WTC11 (cell line): ENCODE measurements at regions not wholly inside any gene's neighbourhood (a gene's known extent, or its start where the extent isn't known, plus 50 kb on each side); places are given as distances from the start of the nearest gene placed in this dataset.

Experiments used
- ATAC-seq: fragments of 200-7000 bp; cut with Tn5 transposase; 2 replicates; pipeline ENCODE4 v1.10.0; 2021; ENCODE audit warnings: mild to moderate bottlenecking, moderate library complexity
- CTCF ChIA-PET: fragments of 300-600 bp; sonication (Branson Sonifier 250); formaldehyde crosslinking; loops from one replicate; lab custom pipeline; 2021; ENCODE audit warnings: antibody characterized with exemption; lab: Charles Lee
- POLR2A ChIA-PET: fragments of 350-600 bp; sonication (Branson Sonifier 250); formaldehyde crosslinking; loops from one replicate; lab custom pipeline; 2021; ENCODE audit warnings: antibody characterized with exemption; lab: Charles Lee
- DNase-seq: peaks from one replicate; pipeline ENCODE4 v3.0.0; 2021; ENCODE audit warnings: low spot score
- H3K27ac Mint-ChIP-seq: 2 replicates; pipeline ENCODE4 v1.8.0; 2021; ENCODE audit warnings: mixed read lengths
- H3K27me3 Mint-ChIP-seq: 2 replicates; pipeline ENCODE4 v1.8.0; 2021; ENCODE audit warnings: low read depth, mild to moderate bottlenecking, moderate library complexity, mixed read lengths
- H3K36me3 Mint-ChIP-seq: 2 replicates; pipeline ENCODE4 v1.8.0; 2021; ENCODE audit warnings: mixed read lengths
- H3K4me1 Mint-ChIP-seq: 2 replicates; pipeline ENCODE4 v1.8.0; 2022; ENCODE audit warnings: mixed read lengths
- H3K4me3 Mint-ChIP-seq: 2 replicates; pipeline ENCODE4 v1.8.0; 2021; ENCODE audit warnings: mild to moderate bottlenecking, moderate library complexity, mixed read lengths
- H3K9me3 Mint-ChIP-seq: 2 replicates; pipeline ENCODE4 v1.8.0; 2021; ENCODE audit warnings: mixed read lengths
- FOXK1 ChIP-seq: sonication (generic); formaldehyde crosslinking; IDR thresholded peaks from 2 replicates; pipeline ENCODE4 v1.8.0; 2022; ENCODE audit warnings: mild to moderate bottlenecking, moderate library complexity, missing genetic modification reagents
- GRHL2 ChIP-seq: fragments of 250-450 bp; sonication (Bioruptor Pico); IDR thresholded peaks from 2 replicates; pipeline ENCODE4 v1.8.0; 2022; ENCODE audit warnings: mild to moderate bottlenecking, moderate library complexity; ENCODE audit not compliant: insufficient replicate concordance, severe bottlenecking
- MLX ChIP-seq: sonication (generic); formaldehyde crosslinking; IDR thresholded peaks from 2 replicates; pipeline ENCODE4 v1.8.1; 2023; ENCODE audit warnings: mild to moderate bottlenecking, missing genetic modification reagents, moderate library complexity
- NR1H2 ChIP-seq: sonication (generic); formaldehyde crosslinking; IDR thresholded peaks from 2 replicates; pipeline ENCODE4 v1.9.0; 2021; ENCODE audit warnings: mild to moderate bottlenecking, moderate library complexity, missing genetic modification reagents
- SMAD4 ChIP-seq: sonication (generic); formaldehyde crosslinking; IDR thresholded peaks from 2 replicates; pipeline ENCODE4 v1.8.0; 2022; ENCODE audit warnings: mild to moderate bottlenecking, missing genetic modification reagents
- STAT6 ChIP-seq: sonication (generic); formaldehyde crosslinking; conservative IDR thresholded peaks from 2 replicates; pipeline ENCODE4 v1.8.1; 2023; ENCODE audit warnings: mild to moderate bottlenecking, low read depth, missing genetic modification reagents, moderate library complexity
- ZNF416 ChIP-seq: fragments of 250-450 bp; sonication (Bioruptor Pico); IDR thresholded peaks from 2 replicates; pipeline ENCODE4 v1.9.0; 2021; ENCODE audit warnings: mild to moderate bottlenecking, inconsistent platforms
- ZNF532 ChIP-seq: fragments of 250-450 bp; sonication (Bioruptor Pico); IDR thresholded peaks from 2 replicates; pipeline ENCODE4 v1.9.0; 2021; ENCODE audit warnings: mild to moderate bottlenecking, borderline replicate concordance
- TF ChIP-seq, protein P1 (sequence below): fragments of 250-450 bp; sonication (Bioruptor Pico); IDR thresholded peaks from 2 replicates; pipeline ENCODE4 v1.9.0; 2021; ENCODE audit warnings: mild to moderate bottlenecking
- TF ChIP-seq, protein P2 (sequence below): sonication (generic); formaldehyde crosslinking; IDR thresholded peaks from 2 replicates; pipeline ENCODE4 v1.8.1; 2022; ENCODE audit warnings: missing genetic modification reagents, borderline replicate concordance
- TF ChIP-seq, protein P3 (sequence below): sonication (generic); formaldehyde crosslinking; IDR thresholded peaks from 2 replicates; pipeline ENCODE4 v1.8.0; 2023; ENCODE audit warnings: mild to moderate bottlenecking, missing genetic modification reagents
- TF ChIP-seq, protein P4 (sequence below): fragments of 250-450 bp; sonication (Bioruptor Pico); IDR thresholded peaks from 2 replicates; pipeline ENCODE4 v2.1.2; 2022; ENCODE audit warnings: mild to moderate bottlenecking, moderate library complexity

- peaks cover 55% of the 10 kb centered on the region for H3K9me3 Mint-ChIP-seq
- H3K27me3 Mint-ChIP-seq: peaks cover under 1% of the 10 kb centered on the region; the same call in 1 of the 2 replicates
- TF ChIP-seq, protein P1, sequence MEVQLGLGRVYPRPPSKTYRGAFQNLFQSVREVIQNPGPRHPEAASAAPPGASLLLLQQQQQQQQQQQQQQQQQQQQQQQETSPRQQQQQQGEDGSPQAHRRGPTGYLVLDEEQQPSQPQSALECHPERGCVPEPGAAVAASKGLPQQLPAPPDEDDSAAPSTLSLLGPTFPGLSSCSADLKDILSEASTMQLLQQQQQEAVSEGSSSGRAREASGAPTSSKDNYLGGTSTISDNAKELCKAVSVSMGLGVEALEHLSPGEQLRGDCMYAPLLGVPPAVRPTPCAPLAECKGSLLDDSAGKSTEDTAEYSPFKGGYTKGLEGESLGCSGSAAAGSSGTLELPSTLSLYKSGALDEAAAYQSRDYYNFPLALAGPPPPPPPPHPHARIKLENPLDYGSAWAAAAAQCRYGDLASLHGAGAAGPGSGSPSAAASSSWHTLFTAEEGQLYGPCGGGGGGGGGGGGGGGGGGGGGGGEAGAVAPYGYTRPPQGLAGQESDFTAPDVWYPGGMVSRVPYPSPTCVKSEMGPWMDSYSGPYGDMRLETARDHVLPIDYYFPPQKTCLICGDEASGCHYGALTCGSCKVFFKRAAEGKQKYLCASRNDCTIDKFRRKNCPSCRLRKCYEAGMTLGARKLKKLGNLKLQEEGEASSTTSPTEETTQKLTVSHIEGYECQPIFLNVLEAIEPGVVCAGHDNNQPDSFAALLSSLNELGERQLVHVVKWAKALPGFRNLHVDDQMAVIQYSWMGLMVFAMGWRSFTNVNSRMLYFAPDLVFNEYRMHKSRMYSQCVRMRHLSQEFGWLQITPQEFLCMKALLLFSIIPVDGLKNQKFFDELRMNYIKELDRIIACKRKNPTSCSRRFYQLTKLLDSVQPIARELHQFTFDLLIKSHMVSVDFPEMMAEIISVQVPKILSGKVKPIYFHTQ (CRISPR knock-in tag): no peak
- no peak for TF ChIP-seq ZNF532 (CRISPR knock-in tag)
- TF ChIP-seq, protein P2, sequence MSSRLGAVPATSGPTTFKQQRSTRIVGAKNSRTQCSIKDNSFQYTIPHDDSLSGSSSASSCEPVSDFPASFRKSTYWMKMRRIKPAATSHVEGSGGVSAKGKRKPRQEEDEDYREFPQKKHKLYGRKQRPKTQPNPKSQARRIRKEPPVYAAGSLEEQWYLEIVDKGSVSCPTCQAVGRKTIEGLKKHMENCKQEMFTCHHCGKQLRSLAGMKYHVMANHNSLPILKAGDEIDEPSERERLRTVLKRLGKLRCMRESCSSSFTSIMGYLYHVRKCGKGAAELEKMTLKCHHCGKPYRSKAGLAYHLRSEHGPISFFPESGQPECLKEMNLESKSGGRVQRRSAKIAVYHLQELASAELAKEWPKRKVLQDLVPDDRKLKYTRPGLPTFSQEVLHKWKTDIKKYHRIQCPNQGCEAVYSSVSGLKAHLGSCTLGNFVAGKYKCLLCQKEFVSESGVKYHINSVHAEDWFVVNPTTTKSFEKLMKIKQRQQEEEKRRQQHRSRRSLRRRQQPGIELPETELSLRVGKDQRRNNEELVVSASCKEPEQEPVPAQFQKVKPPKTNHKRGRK: no peak
- no peak for TF ChIP-seq SMAD4 (CRISPR knock-in tag)
- no peak for TF ChIP-seq FOXK1
- TF ChIP-seq MLX (CRISPR knock-in tag): no peak
- TF ChIP-seq, protein P3, sequence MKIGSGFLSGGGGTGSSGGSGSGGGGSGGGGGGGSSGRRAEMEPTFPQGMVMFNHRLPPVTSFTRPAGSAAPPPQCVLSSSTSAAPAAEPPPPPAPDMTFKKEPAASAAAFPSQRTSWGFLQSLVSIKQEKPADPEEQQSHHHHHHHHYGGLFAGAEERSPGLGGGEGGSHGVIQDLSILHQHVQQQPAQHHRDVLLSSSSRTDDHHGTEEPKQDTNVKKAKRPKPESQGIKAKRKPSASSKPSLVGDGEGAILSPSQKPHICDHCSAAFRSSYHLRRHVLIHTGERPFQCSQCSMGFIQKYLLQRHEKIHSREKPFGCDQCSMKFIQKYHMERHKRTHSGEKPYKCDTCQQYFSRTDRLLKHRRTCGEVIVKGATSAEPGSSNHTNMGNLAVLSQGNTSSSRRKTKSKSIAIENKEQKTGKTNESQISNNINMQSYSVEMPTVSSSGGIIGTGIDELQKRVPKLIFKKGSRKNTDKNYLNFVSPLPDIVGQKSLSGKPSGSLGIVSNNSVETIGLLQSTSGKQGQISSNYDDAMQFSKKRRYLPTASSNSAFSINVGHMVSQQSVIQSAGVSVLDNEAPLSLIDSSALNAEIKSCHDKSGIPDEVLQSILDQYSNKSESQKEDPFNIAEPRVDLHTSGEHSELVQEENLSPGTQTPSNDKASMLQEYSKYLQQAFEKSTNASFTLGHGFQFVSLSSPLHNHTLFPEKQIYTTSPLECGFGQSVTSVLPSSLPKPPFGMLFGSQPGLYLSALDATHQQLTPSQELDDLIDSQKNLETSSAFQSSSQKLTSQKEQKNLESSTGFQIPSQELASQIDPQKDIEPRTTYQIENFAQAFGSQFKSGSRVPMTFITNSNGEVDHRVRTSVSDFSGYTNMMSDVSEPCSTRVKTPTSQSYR (CRISPR knock-in tag): no peak
- no peak for TF ChIP-seq STAT6
- no peak for TF ChIP-seq ZNF416 (CRISPR knock-in tag)
- TF ChIP-seq, protein P4, sequence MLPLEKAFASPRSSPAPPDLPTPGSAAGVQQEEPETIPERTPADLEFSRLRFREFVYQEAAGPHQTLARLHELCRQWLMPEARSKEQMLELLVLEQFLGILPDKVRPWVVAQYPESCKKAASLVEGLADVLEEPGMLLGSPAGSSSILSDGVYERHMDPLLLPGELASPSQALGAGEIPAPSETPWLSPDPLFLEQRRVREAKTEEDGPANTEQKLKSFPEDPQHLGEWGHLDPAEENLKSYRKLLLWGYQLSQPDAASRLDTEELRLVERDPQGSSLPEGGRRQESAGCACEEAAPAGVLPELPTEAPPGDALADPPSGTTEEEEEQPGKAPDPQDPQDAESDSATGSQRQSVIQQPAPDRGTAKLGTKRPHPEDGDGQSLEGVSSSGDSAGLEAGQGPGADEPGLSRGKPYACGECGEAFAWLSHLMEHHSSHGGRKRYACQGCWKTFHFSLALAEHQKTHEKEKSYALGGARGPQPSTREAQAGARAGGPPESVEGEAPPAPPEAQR (CRISPR knock-in tag): no peak
- TF ChIP-seq NR1H2 (CRISPR knock-in tag): no peak
- no peak for TF ChIP-seq GRHL2 (CRISPR knock-in tag)
- no peak overlapping the region for H3K27ac Mint-ChIP-seq
- ATAC-seq (no peak), DNase-seq (no peak)
- H3K4me3 Mint-ChIP-seq: no peak overlapping the region
- H3K36me3 Mint-ChIP-seq: peaks cover 51% of the 10 kb centered on the region
- H3K4me1 Mint-ChIP-seq: no peaks in the 10 kb centered on the region
- ChIA-PET CTCF (no interaction called here), POLR2A (no interaction called here)
These were observed 608.5 kb downstream of the TMEM121 start for GRCh38 chr14:106134886-106135285.
